GM13977 (cell line): ENCODE measurements at regions not wholly inside any gene's neighbourhood (a gene's known extent, or its start where the extent isn't known, plus 50 kb on each side); places are given as distances from the start of the nearest gene placed in this dataset.

ENCODE experiments used
- DNase-seq: peaks from one replicate; pipeline ENCODE4 v3.0.0; 2012; ENCODE audit warnings: low spot score
- in situ Hi-C: fragments of 300-500 bp; cut with MboI; formaldehyde crosslinking; loops from one replicate; pipeline ENCODE4 v1.12.0; 2022; ENCODE audit warnings: low sequenced_read_pairs, low pct_unique_long_range_greater_than_20kb, mixed read lengths, inconsistent platforms; ENCODE audit not compliant: unreplicated experiment
- TF ChIP-seq, protein P1 (sequence below): IDR thresholded peaks from 2 replicates; pipeline ENCODE4 v1.5.1; 2012; ENCODE audit warnings: mild to moderate bottlenecking, control low read depth; ENCODE audit not compliant: insufficient read depth; ENCODE audit errors: extremely low read depth, missing control alignments

DNA sequence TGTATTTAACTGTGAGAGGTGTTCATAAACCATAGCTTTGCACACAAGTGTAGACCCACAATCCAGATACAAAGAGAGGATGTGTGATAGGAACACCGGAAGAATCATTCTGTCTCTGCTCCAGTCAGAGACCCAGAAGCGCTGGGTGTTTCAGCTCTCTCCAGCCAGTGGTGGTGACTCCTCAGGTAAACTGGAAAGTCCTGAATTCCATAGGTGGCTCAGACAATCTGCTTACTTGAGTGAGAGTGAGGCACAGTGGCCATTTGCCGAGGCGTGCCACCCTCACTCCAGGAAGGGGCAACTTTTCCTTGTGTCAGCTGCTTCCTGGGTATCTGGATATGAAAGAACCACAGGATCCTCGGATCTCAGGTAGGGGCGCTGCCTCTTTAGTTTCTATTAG lies 171.5 kb downstream of the KCNS3 start:
- TF ChIP-seq, protein P1, sequence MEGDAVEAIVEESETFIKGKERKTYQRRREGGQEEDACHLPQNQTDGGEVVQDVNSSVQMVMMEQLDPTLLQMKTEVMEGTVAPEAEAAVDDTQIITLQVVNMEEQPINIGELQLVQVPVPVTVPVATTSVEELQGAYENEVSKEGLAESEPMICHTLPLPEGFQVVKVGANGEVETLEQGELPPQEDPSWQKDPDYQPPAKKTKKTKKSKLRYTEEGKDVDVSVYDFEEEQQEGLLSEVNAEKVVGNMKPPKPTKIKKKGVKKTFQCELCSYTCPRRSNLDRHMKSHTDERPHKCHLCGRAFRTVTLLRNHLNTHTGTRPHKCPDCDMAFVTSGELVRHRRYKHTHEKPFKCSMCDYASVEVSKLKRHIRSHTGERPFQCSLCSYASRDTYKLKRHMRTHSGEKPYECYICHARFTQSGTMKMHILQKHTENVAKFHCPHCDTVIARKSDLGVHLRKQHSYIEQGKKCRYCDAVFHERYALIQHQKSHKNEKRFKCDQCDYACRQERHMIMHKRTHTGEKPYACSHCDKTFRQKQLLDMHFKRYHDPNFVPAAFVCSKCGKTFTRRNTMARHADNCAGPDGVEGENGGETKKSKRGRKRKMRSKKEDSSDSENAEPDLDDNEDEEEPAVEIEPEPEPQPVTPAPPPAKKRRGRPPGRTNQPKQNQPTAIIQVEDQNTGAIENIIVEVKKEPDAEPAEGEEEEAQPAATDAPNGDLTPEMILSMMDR = no peak
- in situ Hi-C loops = no loop called here
- DNase-seq = no peak

- in situ Hi-C loops = no loop called here
- TF ChIP-seq, protein P1 = no peak
- no peak for DNase-seq
Observed at GRCh38 chr2:18049325-18049724, 170.9 kb downstream of the KCNS3 start.

DNA sequence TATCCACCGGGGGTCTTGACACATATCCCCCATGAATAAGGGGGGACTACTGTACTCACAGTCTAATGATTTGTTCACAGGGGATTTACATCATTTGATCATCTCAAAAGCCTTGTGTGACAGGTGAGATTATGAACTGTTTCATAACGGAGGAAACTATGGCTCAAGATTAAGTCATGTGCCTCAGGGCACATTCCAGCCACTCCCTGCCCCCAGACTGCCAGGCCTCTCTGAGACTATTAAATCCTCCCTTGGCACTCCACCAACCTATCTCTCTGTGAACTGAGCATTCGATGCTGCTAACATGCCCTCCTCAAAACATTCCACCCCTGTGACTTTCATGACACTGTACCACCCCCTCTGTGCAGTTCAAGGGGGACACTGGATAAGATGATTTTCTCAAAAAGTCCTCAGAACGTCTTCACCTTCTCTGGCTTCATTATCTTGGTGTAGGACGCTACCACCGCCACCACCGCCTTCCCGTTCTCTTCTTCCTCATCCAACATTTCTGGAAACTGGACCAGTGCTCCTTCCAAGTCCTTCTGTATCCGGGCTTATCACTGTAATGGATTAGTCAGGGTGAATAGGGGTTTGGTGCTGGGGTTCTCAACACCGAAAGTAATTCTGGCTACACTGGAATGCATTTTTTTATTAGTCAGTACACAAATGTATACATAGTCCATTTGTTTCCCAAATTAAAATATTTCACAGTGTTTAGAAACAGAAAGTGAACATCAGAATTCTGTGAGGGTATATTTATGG lies 169.6 kb downstream of the KCNS3 start:
- no peak for DNase-seq
- TF ChIP-seq, protein P1 = no peak
- in situ Hi-C loops = no loop called here

DNA sequence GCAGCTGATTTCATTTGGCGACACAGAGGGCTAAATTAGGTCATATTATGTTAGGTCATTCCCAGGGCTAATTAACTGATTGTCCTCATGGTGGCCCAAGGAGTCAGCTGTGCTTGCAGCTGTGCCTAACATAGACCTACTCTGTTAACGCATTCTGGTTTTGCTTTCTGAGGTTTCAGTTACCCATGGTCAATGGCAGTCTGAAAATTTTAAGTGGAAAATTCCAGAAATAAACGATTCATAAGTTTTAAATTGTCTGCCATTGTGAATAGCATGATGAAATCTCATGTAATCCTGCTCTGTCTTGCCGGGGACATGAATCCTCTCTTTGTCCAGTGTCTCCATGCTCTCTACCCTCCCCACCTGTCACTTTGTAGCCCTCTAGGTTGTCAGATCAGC lies 168.7 kb downstream of the KCNS3 start:
- no peak for DNase-seq
- TF ChIP-seq, protein P1 = no peak
- in situ Hi-C loops = no loop called here

DNA sequence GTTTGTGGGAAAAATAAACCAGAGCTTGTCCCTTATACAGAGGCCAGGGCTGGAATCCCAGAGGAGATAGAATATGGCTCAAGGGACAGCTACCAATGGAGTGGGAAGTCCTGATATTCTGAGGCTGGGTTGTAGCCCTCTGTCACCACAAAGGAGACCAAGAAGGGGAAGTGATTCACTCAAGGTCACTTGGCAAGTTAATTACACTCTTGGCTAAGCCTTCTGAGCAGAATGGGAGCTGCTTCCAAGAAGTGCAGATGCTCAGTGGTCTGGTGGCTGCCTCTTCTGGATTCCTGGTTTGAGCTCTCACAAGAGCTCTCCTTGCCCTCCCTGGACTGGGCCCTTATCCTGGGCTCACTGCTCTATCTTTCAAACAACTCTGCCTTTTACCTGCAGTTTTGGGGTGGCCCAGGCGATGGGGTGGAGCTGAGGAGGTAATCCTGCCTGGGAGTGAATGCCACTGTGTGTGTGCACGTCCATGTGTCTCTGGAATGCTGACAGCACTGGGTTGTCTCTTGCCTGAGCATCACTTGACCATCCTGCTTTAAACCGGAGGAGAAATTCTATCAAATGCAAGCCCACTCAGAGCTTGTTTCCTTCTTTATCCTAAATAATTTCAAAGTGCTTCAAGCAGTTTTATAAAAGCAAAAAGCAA lies 168.2 kb downstream of the KCNS3 start:
- DNase-seq = no peak
- TF ChIP-seq, protein P1 = no peak
- in situ Hi-C loops = no loop called here

DNA sequence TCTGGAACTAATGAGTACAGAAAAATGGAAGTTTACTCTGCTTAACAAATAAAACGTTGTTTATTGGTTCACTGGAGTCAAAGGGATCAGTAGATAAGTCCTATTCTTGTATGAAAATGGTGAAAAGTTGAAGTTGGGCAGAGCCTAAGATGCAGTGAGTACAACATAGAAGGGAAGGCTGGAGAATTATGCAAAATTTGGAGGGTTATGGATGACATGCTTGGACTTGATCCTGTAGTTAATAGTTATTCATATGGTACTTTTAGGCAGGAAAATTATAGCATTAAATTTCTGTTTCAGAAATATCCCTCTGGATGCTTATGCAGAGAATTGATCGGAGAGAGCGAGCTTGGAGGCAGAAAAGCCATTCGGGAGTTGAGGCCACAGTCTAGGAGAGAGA lies 167.6 kb downstream of the KCNS3 start:
- no peak for DNase-seq
- in situ Hi-C loops = no loop called here
- TF ChIP-seq, protein P1 = no peak
